CD1c-positive myeloid dendritic cell (primary cell): ENCODE measurements at regions not wholly inside any gene's neighbourhood (a gene's known extent, or its start where the extent isn't known, plus 50 kb on each side); places are given as distances from the start of the nearest gene placed in this dataset.
"Not testable (repeated sequence)": the region's sequence is repeated elsewhere in the genome, so short reads cannot be mapped to it uniquely, and the experiment has no call there.

Source experiments
- DNase-seq: peaks from one replicate; pipeline ENCODE4 v3.0.0-alpha.2; 2016; ENCODE audit errors: extremely low spot score

GRCh38 chr12:97800561-97800960 is 338.0 kb downstream of the RMST start:
- DNase-seq: no peak

- DNase-seq: no peak
These were observed 339.0 kb downstream of the RMST start for GRCh38 chr12:97801471-97802059.

- no peak for DNase-seq
These were observed 342.5 kb downstream of the RMST start for GRCh38 chr12:97805146-97805545.

- no peak for DNase-seq
These were observed 350.7 kb downstream of the RMST start for GRCh38 chr12:97813301-97813700.

GRCh38 chr12:97821806-97822205 is 359.2 kb downstream of the RMST start:
- no peak for DNase-seq

- no peak for DNase-seq
These were observed 372.9 kb downstream of the RMST start for GRCh38 chr12:97835541-97835940.

GRCh38 chr12:97837401-97837800 is 374.8 kb downstream of the RMST start:
- DNase-seq: no peak

GRCh38 chr12:97848051-97848450 is 385.4 kb downstream of the RMST start:
- no peak for DNase-seq

GRCh38 chr12:97854477-97854876 is 391.9 kb downstream of the RMST start:
- DNase-seq: no peak

- no peak for DNase-seq
These were observed 399.5 kb downstream of the RMST start for GRCh38 chr12:97862072-97862471.

GRCh38 chr12:97875064-97875463 is 412.5 kb downstream of the RMST start:
- no peak for DNase-seq

- DNase-seq: no peak
These were observed 414.2 kb downstream of the RMST start for GRCh38 chr12:97876780-97877179.

GRCh38 chr12:97877404-97877803 is 414.8 kb downstream of the RMST start:
- no peak for DNase-seq

GRCh38 chr12:97886511-97887176 is 424.0 kb downstream of the RMST start:
- no peak for DNase-seq

- DNase-seq: not testable (repeated sequence)
These were observed 435.3 kb downstream of the RMST start for GRCh38 chr12:97897881-97898280.

- DNase-seq: no peak
These were observed 436.9 kb downstream of the RMST start for GRCh38 chr12:97899529-97899928.

- no peak for DNase-seq
These were observed 437.4 kb downstream of the RMST start for GRCh38 chr12:97899956-97900355.

- no peak for DNase-seq
These were observed 440.8 kb downstream of the RMST start for GRCh38 chr12:97903356-97903755.

- no peak for DNase-seq
These were observed 444.9 kb downstream of the RMST start for GRCh38 chr12:97907504-97907903.

- no peak for DNase-seq
These were observed 448.0 kb downstream of the RMST start for GRCh38 chr12:97910559-97910958.

- no peak for DNase-seq
These were observed 450.3 kb downstream of the RMST start for GRCh38 chr12:97912943-97913342.

GRCh38 chr12:97921979-97922722 is 459.5 kb downstream of the RMST start:
- DNase-seq: no peak

GRCh38 chr12:97923546-97923945 is 460.9 kb downstream of the RMST start:
- DNase-seq: no peak
